ENCODE measurements at regions not wholly inside any gene's neighbourhood (a gene's known extent, or its start where the extent isn't known, plus 50 kb on each side); places are given as distances from the start of the nearest gene placed in this dataset.

GRCh38 chr7:16026253-16027020 is 340.0 kb upstream of the MEOX2 start:
- DNase-seq (ENCODE audit: insufficient read length, low spot score) = no peak
- FAIRE-seq = no peak

DNA sequence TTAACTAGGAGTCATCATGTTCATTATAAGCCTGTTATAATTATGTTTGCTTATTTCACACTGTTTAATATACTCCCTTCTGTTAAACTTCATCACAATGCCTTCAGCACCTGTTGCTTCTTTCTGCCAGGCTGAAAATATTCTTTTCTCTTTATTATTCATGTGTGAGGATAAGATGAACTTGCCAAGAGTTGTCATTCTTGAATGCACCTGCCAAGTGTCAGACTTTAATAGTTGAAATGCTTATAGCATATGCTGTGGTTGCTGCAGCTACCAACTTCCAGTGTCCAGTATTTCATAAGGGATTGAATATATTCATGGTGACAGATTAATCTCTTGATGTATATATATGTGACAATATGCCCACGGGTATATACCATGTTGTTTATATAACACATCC is 339.2 kb upstream of the MEOX2 start:
- no peak for DNase-seq (ENCODE audit: insufficient read length, low spot score)
- FAIRE-seq = no peak

DNA sequence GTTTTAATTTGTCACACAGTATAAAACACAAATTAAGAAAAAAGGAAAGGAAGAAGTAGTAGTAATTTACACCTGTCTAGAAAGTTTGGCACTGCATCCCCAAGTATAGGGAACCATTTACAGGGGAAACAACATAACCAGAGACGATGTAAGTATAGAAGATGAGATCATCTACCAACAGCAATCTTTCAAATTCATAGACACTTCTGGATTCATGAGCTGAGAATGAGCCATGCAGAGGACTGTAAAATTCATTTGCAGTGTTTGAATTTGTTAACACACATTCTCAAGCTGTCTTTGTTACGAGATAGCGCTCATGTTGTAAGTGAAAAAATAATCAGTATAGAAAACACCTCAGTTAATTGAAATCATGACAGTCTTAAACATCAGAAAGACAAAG is 337.0 kb upstream of the MEOX2 start:
- DNase-seq (ENCODE audit: insufficient read length, low spot score) (no peak), FAIRE-seq (no peak)

GRCh38 chr7:16023046-16023445 is 336.6 kb upstream of the MEOX2 start:
- no peak for FAIRE-seq

GRCh38 chr7:16021851-16022250 is 335.4 kb upstream of the MEOX2 start:
- DNase-seq (ENCODE audit: insufficient read length, low spot score) (no peak), FAIRE-seq (no peak)

More at GRCh38 chr7:16023046-16023445, 336.6 kb upstream of the MEOX2 start:
- no peak for DNase-seq (ENCODE audit: insufficient read length, low spot score)

- no peak for FAIRE-seq
- DNase-seq (ENCODE audit: insufficient read length, low spot score) = no peak
These were observed 329.5 kb upstream of the MEOX2 start for GRCh38 chr7:16015981-16016380.

GRCh38 chr7:16014031-16014430 is 327.5 kb upstream of the MEOX2 start:
- DNase-seq (ENCODE audit: insufficient read length, low spot score) = no peak
- no peak for FAIRE-seq

DNA sequence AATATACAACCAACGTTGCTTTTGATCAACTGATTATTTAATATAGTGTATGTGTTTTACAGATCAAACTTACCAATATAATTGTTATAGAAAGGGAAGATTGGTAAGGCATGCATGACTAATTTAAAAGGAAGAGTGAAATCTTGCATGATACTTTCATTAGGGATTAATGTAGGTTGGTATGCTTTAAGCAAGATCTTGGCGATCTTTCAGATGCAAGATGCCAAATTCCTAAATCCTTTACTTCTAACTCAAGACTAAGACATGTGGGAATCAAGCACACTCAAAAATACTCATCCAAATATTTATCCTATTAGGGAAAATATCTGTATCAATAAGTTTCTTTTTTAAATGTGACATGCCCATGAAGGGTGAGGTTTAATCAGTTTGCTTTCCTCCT is 321.4 kb upstream of the MEOX2 start:
- FAIRE-seq (no peak), DNase-seq (ENCODE audit: insufficient read length, low spot score) (no peak)

- FAIRE-seq = no peak
- DNase-seq (ENCODE audit: insufficient read length, low spot score) = no peak
These were observed 318.2 kb upstream of the MEOX2 start for GRCh38 chr7:16004702-16005101.

DNA sequence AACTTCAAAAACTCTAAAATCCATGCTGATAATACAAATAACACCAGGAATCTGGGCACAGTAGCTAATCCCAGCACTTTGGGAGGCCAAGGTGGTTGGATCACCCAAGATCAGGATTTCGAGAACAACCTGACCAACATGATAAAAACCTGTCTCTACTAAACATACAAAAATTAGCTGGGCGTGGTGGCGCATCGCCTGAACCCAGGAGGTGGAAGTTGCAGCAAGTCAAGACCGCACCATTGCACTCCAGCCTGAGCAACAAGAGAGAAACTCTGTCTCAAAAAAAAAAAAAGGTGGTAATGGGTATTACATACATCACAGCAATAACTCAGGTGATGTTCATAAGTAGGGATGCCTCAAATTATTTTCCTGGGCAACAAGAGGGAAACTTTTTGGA is 315.0 kb upstream of the MEOX2 start:
- DNase-seq (ENCODE audit: insufficient read length, low spot score) = no peak
- FAIRE-seq = no peak

DNA sequence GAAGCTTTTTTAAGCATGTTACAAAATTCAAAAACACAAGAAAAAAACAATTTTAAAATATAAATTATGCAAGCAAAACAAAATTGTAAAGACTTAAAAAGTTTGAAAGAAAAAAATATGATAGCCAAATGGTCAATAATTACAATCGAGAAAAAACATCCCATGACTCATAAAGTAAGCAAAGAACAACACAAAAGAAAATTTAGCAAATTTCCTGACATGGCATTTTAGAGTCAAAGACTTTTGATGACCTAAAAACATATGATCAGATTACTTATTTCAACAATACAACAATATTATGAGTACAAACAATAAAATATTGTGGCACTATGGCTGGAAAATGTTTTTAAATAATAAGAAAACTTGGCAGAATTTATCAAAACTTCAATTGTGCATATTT is 312.1 kb upstream of the MEOX2 start:
- no peak for DNase-seq (ENCODE audit: insufficient read length, low spot score)
- FAIRE-seq = no peak

DNA sequence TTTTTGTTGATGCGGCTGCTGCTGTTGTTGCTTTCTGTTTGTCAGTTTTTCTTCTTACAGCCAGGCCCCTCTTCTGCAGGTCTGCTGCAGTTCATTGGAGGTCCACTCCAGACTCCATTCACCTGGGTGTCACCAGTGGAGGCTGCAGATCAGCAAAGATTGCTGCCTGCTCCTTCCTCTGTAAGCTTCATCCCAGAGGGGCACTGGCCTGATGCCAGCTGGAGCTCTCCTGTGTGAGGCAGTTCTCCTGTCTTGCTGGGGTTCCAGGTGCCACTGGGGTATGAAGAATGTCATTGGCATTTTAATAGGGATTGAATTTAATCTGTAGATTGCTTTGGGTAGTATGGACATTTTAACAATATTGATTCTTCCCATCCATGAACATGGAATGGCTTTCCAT is 308.5 kb upstream of the MEOX2 start:
- FAIRE-seq (no peak), DNase-seq (ENCODE audit: insufficient read length, low spot score) (no peak)

- DNase-seq (ENCODE audit: insufficient read length, low spot score) = no peak
- no peak for FAIRE-seq
These were observed 302.7 kb upstream of the MEOX2 start for GRCh38 chr7:15989194-15989593.

- DNase-seq (ENCODE audit: insufficient read length, low spot score) = no peak
- FAIRE-seq = no peak
These were observed 299.3 kb upstream of the MEOX2 start for GRCh38 chr7:15985587-15986384.

DNA sequence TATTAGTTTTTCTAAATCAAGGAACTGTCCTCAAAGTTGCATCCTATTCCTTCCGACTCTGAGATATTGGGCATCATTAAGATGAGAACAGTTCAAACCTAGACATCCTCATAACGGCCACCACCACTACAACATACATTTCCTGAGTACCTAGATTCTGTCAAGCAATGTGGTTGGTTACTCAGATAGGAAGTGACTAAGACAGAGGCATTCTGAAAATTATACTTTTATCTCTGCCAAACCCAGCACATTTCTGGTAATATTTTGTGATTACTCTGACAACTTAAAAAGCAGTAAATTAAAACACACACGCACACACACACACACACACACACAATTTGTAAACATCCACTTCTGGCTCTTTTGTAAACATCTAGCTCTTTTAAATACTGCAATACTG is 291.2 kb upstream of the MEOX2 start:
- DNase-seq (ENCODE audit: insufficient read length, low spot score) = no peak
- no peak for FAIRE-seq

DNA sequence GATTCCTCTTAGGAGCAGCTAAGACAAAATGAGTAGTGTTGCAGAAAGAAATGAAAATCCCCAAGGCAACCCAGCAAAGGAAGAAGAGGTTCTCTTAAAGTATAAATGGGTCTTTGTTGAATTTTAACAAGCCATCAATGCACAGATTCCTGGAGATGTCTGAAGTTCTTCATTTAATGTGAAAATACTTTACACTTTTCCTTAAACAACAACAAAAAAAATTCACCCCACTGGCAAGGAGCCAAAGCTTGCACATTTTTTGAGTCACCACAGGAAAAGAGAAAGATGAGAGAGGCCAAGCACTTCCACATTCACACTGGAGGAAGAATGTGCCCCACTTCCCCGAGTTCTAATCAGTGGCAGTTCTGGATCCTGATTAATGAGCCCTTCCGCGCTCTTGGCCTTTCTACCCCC is 286.4 kb upstream of the MEOX2 start:
- no peak for FAIRE-seq

DNA sequence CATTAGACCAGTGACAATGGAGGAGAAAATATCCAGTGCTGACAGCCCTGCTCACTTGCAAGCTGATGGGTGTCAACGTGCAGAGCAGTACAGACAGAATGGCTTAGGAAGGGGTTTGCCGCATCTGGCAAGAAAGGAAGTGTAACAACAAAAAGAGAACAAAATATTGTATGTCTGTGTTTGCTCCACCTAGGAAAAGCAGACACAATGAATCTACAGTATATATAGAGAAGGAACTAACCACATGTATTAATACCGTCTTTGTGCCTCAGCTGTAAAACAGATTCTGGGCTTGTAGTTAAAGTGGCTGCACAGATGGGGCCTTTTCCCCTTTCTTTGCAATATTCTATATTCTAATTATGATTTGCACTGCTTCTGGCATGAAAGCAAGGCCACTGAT is 281.1 kb upstream of the MEOX2 start:
- no peak for DNase-seq (ENCODE audit: insufficient read length, low spot score)
- FAIRE-seq = no peak

More for the DNA sequence above, 286.4 kb upstream of the MEOX2 start:
- no peak for DNase-seq (ENCODE audit: insufficient read length, low spot score)

DNA sequence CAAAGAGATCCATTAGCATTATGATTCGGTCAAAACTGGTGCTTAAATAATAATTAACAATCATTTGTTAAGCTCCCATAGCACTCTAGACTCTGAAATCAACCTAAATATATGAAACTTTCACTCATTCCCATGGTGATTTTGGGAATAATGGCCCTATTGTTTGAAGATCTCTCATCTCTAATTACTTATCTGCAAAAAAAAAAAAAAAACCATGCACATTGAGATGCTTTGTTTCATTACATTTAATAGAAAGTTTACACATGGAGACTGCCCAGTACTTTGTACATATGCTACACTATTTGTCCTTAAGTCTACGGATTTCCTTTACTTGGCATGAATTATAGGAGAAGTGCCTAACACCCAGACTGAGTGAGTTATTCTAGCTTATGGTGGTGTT is 280.6 kb upstream of the MEOX2 start:
- no peak for DNase-seq (ENCODE audit: insufficient read length, low spot score)
- FAIRE-seq = no peak

DNA sequence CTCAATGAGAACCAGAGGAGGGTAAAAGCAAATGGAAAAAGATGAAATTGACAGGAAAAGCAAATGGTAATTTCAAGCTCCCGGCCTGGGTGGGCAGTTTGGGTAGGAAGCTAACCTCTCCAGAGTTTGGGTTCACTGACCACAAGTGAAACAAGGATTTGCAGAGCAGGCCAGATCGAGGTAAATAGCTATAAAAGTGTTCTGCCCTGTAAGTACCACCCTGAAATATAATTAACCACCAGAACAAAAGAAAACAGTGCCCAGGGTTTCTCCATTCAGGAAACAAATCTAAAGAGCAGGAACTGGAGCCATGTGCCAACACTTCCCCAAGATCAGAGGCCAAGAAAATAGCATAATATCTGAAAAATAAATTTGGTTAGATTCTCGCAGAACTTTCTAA is 276.7 kb upstream of the MEOX2 start:
- no peak for FAIRE-seq

GRCh38 chr7:15954671-15955354 is 268.3 kb upstream of the MEOX2 start:
- FAIRE-seq (no peak), DNase-seq (ENCODE audit: insufficient read length, low spot score) (no peak)

More for the DNA sequence above, 276.7 kb upstream of the MEOX2 start:
- no peak for DNase-seq (ENCODE audit: insufficient read length, low spot score)

DNA sequence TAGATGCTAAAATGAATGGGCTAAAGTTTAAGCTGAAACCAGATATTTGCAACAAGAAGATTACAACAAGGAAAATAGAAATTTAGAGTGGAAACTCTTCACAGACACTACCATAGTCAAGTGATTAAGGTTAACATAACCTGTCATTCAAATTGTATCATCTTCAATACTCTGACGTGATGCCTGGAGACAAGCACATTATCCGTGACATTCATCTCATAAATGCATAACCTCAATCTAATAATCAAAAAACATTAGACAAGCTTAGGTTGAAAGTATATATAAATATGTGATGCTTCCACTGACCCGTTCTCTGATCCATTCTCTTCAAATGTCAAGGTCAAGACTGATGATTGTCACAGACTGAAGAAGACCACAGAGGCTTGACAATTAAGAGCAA is 263.8 kb upstream of the MEOX2 start:
- FAIRE-seq = no peak
- DNase-seq (ENCODE audit: insufficient read length, low spot score) = no peak

DNA sequence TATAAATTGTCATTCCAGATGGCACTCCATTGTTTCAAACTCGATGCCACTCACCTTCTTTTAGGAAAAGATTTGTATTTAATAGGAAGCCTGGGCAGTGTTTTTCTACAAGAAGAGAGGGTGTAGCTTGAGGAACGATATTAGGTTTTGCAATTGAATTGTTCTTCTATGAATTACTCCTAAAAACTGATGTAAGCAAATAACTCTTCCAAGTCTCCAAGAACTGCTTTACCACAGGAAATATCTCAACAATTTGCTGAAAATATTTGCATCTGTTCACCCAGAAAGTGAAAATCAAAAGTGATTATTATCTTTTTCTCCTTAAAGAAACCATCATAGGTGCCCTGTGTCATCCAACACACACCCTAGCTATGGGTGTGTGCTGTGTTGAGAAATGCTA is 261.3 kb upstream of the MEOX2 start:
- FAIRE-seq (no peak), DNase-seq (ENCODE audit: insufficient read length, low spot score) (no peak)

All from GM19239 (cell line).